HL-60 (cell line): ENCODE measurements at regions not wholly inside any gene's neighbourhood (a gene's known extent, or its start where the extent isn't known, plus 50 kb on each side); places are given as distances from the start of the nearest gene placed in this dataset.

Source experiments
- DNase-seq, 2 experiments: peaks; one replicate each; pipeline ENCODE4 v3.0.0-alpha.2; 2010 to 2020; ENCODE audit warnings: low read depth in 1 of 2, low spot score in 1 of 2
- H3K27ac ChIP-seq: fragments of 250-450 bp; sonication (Bioruptor Pico); replicated peaks from 2 replicates; pipeline ENCODE4 v1.5.1; 2020; ENCODE audit warnings: mild to moderate bottlenecking, moderate library complexity
- H3K27me3 ChIP-seq: fragments of 250-450 bp; sonication (Bioruptor Pico); 2 replicates; pipeline ENCODE4 v1.5.1; 2021; ENCODE audit warnings: mild to moderate bottlenecking, moderate library complexity; ENCODE audit not compliant: insufficient read depth, poor library complexity, severe bottlenecking
- H3K4me3 ChIP-seq: replicated peaks from 2 replicates; pipeline ENCODE4 v1.5.1; 2011; ENCODE audit warnings: mild to moderate bottlenecking, control low read depth, low read length; ENCODE audit not compliant: insufficient read depth
- CTCF ChIP-seq: IDR thresholded peaks from one replicate; pipeline ENCODE4 v1.5.1; 2011; ENCODE audit warnings: low read length, control low read depth, inconsistent platforms; ENCODE audit not compliant: insufficient read depth
- GABPA ChIP-seq: IDR thresholded peaks from 2 replicates; pipeline ENCODE4 v1.6.1; 2012; ENCODE audit warnings: low read depth
- POLR2AphosphoS5 ChIP-seq: IDR thresholded peaks from 2 replicates; pipeline ENCODE4 v1.6.1; 2012; ENCODE audit warnings: low read depth
- REST ChIP-seq: IDR thresholded peaks from 2 replicates; pipeline ENCODE4 v1.6.1; 2012; ENCODE audit warnings: low read depth; ENCODE audit not compliant: insufficient replicate concordance
- SPI1 ChIP-seq: IDR thresholded peaks from 2 replicates; pipeline ENCODE4 v1.6.1; 2012; ENCODE audit warnings: low read depth, mild to moderate bottlenecking, borderline replicate concordance

- TF ChIP-seq CTCF (no peak), POLR2AphosphoS5 (no peak), SPI1 (no peak), REST (no peak), GABPA (no peak)
- H3K4me3 ChIP-seq, result no peak overlapping the region
- H3K27ac ChIP-seq, result no peak overlapping the region
- no peaks in the 10 kb centered on the region for H3K27me3 ChIP-seq
- DNase-seq, result no peak
Measured at GRCh38 chr1:238476841-238477240, 586.1 kb upstream of the ZP4 start.

GRCh38 chr1:238475712-238476111 is 585.0 kb upstream of the ZP4 start:
- Histone ChIP-seq H3K4me3 (no peak overlapping the region), H3K27me3 (no peaks in the 10 kb centered on the region), H3K27ac (no peak overlapping the region)
- no peak for DNase-seq
- TF ChIP-seq GABPA (no peak), SPI1 (no peak), REST (no peak), CTCF (no peak), POLR2AphosphoS5 (no peak)

- no peak overlapping the region for H3K4me3 ChIP-seq
- DNase-seq, result no peak
- no peak overlapping the region for H3K27ac ChIP-seq
- no peaks in the 10 kb centered on the region for H3K27me3 ChIP-seq
- TF ChIP-seq SPI1 (no peak), GABPA (no peak), CTCF (no peak), POLR2AphosphoS5 (no peak), REST (no peak)
Measured at GRCh38 chr1:238474263-238474662, 583.5 kb upstream of the ZP4 start.
